Hematopoietic multipotent progenitor cell treated with erythropoietin and hydrocortisone succinate and interleukin-3 and kit ligand, for 6 days (in vitro differentiated cells): ENCODE measurements at regions not wholly inside any gene's neighbourhood (a gene's known extent, or its start where the extent isn't known, plus 50 kb on each side); places are given as distances from the start of the nearest gene placed in this dataset.

ENCODE experiments used
- DNase-seq: peaks from one replicate; pipeline ENCODE4 v3.0.0-alpha.2; 2015

- DNase-seq: no peak
Observed at GRCh38 chr1:199298825-199299224, 660.0 kb downstream of the PTPRC start.

GRCh38 chr1:199301472-199302217 lies 662.8 kb downstream of the PTPRC start:
- DNase-seq: no peak

- no peak for DNase-seq
Observed at GRCh38 chr1:199302554-199302953, 663.7 kb downstream of the PTPRC start.

GRCh38 chr1:199303035-199303434 lies 664.2 kb downstream of the PTPRC start:
- no peak for DNase-seq

GRCh38 chr1:199305053-199305452 lies 666.2 kb downstream of the PTPRC start:
- no peak for DNase-seq

- no peak for DNase-seq
Observed at GRCh38 chr1:199307496-199308264, 668.8 kb downstream of the PTPRC start.

GRCh38 chr1:199308349-199308846 lies 669.6 kb downstream of the PTPRC start:
- DNase-seq: no peak

- no peak for DNase-seq
Observed at GRCh38 chr1:199310708-199311107, 671.9 kb downstream of the PTPRC start.

GRCh38 chr1:199311478-199312262 lies 672.8 kb downstream of the PTPRC start:
- DNase-seq: no peak

GRCh38 chr1:199312626-199313025 lies 673.8 kb downstream of the PTPRC start:
- no peak for DNase-seq

- DNase-seq: no peak
Observed at GRCh38 chr1:199313444-199313843, 674.6 kb downstream of the PTPRC start.

GRCh38 chr1:199319341-199319740 lies 680.5 kb downstream of the PTPRC start:
- no peak for DNase-seq

GRCh38 chr1:199322278-199322677 lies 683.4 kb downstream of the PTPRC start:
- DNase-seq: no peak

GRCh38 chr1:199333180-199333579 lies 694.3 kb upstream of the NR5A2 start:
- DNase-seq: no peak

- no peak for DNase-seq
Observed at GRCh38 chr1:199335496-199335895, 692.0 kb upstream of the NR5A2 start.

GRCh38 chr1:199336745-199337640 lies 690.5 kb upstream of the NR5A2 start:
- DNase-seq: no peak

- no peak for DNase-seq
Observed at GRCh38 chr1:199338760-199339159, 688.8 kb upstream of the NR5A2 start.

- no peak for DNase-seq
Observed at GRCh38 chr1:199352351-199352750, 675.2 kb upstream of the NR5A2 start.

- DNase-seq: no peak
Observed at GRCh38 chr1:199353906-199354305, 673.6 kb upstream of the NR5A2 start.

GRCh38 chr1:199356561-199356960 lies 670.9 kb upstream of the NR5A2 start:
- no peak for DNase-seq

- no peak for DNase-seq
Observed at GRCh38 chr1:199357599-199357998, 669.9 kb upstream of the NR5A2 start.

GRCh38 chr1:199362996-199363395 lies 664.5 kb upstream of the NR5A2 start:
- no peak for DNase-seq
